SK-N-SH treated with all-trans-retinoic acid at 6 μM for 48 hours (cell line): ENCODE measurements at regions not wholly inside any gene's neighbourhood (a gene's known extent, or its start where the extent isn't known, plus 50 kb on each side); places are given as distances from the start of the nearest gene placed in this dataset.

Source experiments
- ATAC-seq: fragments of 200-7000 bp; cut with Tn5 transposase; 3 replicates; pipeline ENCODE4 v1.9.1; 2020; ENCODE audit warnings: mild to moderate bottlenecking, moderate library complexity
- BACH2 ChIP-seq: fragments of 250-450 bp; sonication (Bioruptor Pico); IDR thresholded peaks from 2 replicates; pipeline ENCODE4 v1.9.0; 2021; ENCODE audit warnings: mild to moderate bottlenecking, borderline replicate concordance
- CREB5 ChIP-seq: fragments of 250-450 bp; sonication (Bioruptor Pico); IDR thresholded peaks from 2 replicates; pipeline ENCODE4 v1.5.1; 2020; ENCODE audit warnings: low read depth, mild to moderate bottlenecking, moderate library complexity
- CSDC2 ChIP-seq: fragments of 250-450 bp; sonication (Bioruptor Pico); IDR thresholded peaks from 2 replicates; pipeline ENCODE4 v1.5.0; 2020; ENCODE audit warnings: mild to moderate bottlenecking, moderate library complexity
- CSRNP3 ChIP-seq: fragments of 250-450 bp; sonication (Bioruptor Pico); IDR thresholded peaks from 2 replicates; pipeline ENCODE4 v1.5.1; 2021; ENCODE audit warnings: mild to moderate bottlenecking, moderate library complexity
- ESRRG ChIP-seq: fragments of 250-450 bp; sonication (Bioruptor Pico); IDR thresholded peaks from 2 replicates; pipeline ENCODE4 v1.6.1; 2021; ENCODE audit warnings: mild to moderate bottlenecking
- GLIS3 ChIP-seq: fragments of 250-450 bp; sonication (Bioruptor Pico); IDR thresholded peaks from 2 replicates; pipeline ENCODE4 v1.5.0; 2020; ENCODE audit warnings: mild to moderate bottlenecking, moderate library complexity
- ISL1 ChIP-seq: fragments of 250-450 bp; sonication (Bioruptor Pico); IDR thresholded peaks from 2 replicates; pipeline ENCODE4 v2.1.2; 2022; ENCODE audit warnings: mild to moderate bottlenecking, moderate library complexity
- OSR1 ChIP-seq: fragments of 250-450 bp; sonication (Bioruptor Pico); IDR thresholded peaks from 2 replicates; pipeline ENCODE4 v1.8.0; 2022; ENCODE audit warnings: moderate library complexity, mild to moderate bottlenecking, inconsistent platforms
- POU6F1 ChIP-seq: fragments of 250-450 bp; sonication (Bioruptor Pico); IDR thresholded peaks from 2 replicates; pipeline ENCODE4 v1.8.0; 2021; ENCODE audit warnings: low read depth, mild to moderate bottlenecking, moderate library complexity, borderline replicate concordance
- PPARA ChIP-seq: fragments of 250-450 bp; sonication (Bioruptor Pico); IDR thresholded peaks from 2 replicates; pipeline ENCODE4 v1.5.0; 2020; ENCODE audit warnings: mild to moderate bottlenecking, borderline replicate concordance
- RARB ChIP-seq: fragments of 250-450 bp; sonication (Bioruptor Pico); IDR thresholded peaks from 2 replicates; pipeline ENCODE4 v1.8.0; 2021; ENCODE audit warnings: mild to moderate bottlenecking, moderate library complexity
- SNAI2 ChIP-seq: fragments of 250-450 bp; sonication (Bioruptor Pico); IDR thresholded peaks from 2 replicates; pipeline ENCODE4 v1.5.0; 2020; ENCODE audit warnings: mild to moderate bottlenecking, moderate library complexity
- TCF4 ChIP-seq: fragments of 250-450 bp; sonication (Bioruptor Pico); IDR thresholded peaks from 2 replicates; pipeline ENCODE4 v1.8.0; 2021; ENCODE audit warnings: mild to moderate bottlenecking, moderate library complexity, borderline replicate concordance
- TOX ChIP-seq: fragments of 250-450 bp; sonication (Bioruptor Pico); IDR thresholded peaks from 2 replicates; pipeline ENCODE4 v1.8.0; 2021; ENCODE audit warnings: mild to moderate bottlenecking, moderate library complexity, borderline replicate concordance
- ZFP3 ChIP-seq: fragments of 250-450 bp; sonication (Bioruptor Pico); IDR thresholded peaks from 2 replicates; pipeline ENCODE4 v1.5.0; 2020; ENCODE audit warnings: mild to moderate bottlenecking, moderate library complexity
- ZFP30 ChIP-seq: fragments of 450-650 bp; formaldehyde crosslinking; IDR thresholded peaks from 2 replicates; pipeline ENCODE4 v1.5.0; 2022; ENCODE audit warnings: mild to moderate bottlenecking, moderate library complexity
- ZNF565 ChIP-seq: fragments of 450-650 bp; formaldehyde crosslinking; conservative IDR thresholded peaks from 2 replicates; pipeline ENCODE4 v1.5.0; 2020; ENCODE audit warnings: low read depth, mild to moderate bottlenecking, moderate library complexity
- ZNF70 ChIP-seq: fragments of 450-650 bp; formaldehyde crosslinking; IDR thresholded peaks from 2 replicates; pipeline ENCODE4 v1.5.0; 2020; ENCODE audit warnings: mild to moderate bottlenecking, moderate library complexity
- ZNF8 ChIP-seq: fragments of 450-650 bp; formaldehyde crosslinking; IDR thresholded peaks from 2 replicates; pipeline ENCODE4 v1.5.0; 2020; ENCODE audit warnings: mild to moderate bottlenecking, moderate library complexity
- TF ChIP-seq, protein P1 (sequence below): fragments of 250-450 bp; sonication (Bioruptor Pico); IDR thresholded peaks from 2 replicates; pipeline ENCODE4 v1.5.0; 2020; ENCODE audit warnings: mild to moderate bottlenecking, moderate library complexity
- TF ChIP-seq, protein P2 (sequence below): fragments of 250-450 bp; sonication (Bioruptor Pico); IDR thresholded peaks from 2 replicates; pipeline ENCODE4 v1.8.0; 2020; ENCODE audit warnings: mild to moderate bottlenecking, moderate library complexity, borderline replicate concordance

GRCh38 chr2:128559533-128560515, 241.2 kb upstream of the HS6ST1 start:
- TF ChIP-seq, protein P1, sequence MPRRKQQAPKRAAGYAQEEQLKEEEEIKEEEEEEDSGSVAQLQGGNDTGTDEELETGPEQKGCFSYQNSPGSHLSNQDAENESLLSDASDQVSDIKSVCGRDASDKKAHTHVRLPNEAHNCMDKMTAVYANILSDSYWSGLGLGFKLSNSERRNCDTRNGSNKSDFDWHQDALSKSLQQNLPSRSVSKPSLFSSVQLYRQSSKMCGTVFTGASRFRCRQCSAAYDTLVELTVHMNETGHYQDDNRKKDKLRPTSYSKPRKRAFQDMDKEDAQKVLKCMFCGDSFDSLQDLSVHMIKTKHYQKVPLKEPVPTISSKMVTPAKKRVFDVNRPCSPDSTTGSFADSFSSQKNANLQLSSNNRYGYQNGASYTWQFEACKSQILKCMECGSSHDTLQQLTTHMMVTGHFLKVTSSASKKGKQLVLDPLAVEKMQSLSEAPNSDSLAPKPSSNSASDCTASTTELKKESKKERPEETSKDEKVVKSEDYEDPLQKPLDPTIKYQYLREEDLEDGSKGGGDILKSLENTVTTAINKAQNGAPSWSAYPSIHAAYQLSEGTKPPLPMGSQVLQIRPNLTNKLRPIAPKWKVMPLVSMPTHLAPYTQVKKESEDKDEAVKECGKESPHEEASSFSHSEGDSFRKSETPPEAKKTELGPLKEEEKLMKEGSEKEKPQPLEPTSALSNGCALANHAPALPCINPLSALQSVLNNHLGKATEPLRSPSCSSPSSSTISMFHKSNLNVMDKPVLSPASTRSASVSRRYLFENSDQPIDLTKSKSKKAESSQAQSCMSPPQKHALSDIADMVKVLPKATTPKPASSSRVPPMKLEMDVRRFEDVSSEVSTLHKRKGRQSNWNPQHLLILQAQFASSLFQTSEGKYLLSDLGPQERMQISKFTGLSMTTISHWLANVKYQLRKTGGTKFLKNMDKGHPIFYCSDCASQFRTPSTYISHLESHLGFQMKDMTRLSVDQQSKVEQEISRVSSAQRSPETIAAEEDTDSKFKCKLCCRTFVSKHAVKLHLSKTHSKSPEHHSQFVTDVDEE (CRISPR knock-in tag): no peak
- no peak for TF ChIP-seq CSDC2
- no peak for TF ChIP-seq OSR1 (CRISPR knock-in tag)
- no peak for TF ChIP-seq ISL1 (CRISPR knock-in tag)
- no peak for TF ChIP-seq ZNF565 (CRISPR knock-in tag)
- no peak for TF ChIP-seq ZNF8 (CRISPR knock-in tag)
- TF ChIP-seq BACH2 (CRISPR knock-in tag): no peak
- TF ChIP-seq ZFP30 (CRISPR knock-in tag): no peak
- TF ChIP-seq, protein P2, sequence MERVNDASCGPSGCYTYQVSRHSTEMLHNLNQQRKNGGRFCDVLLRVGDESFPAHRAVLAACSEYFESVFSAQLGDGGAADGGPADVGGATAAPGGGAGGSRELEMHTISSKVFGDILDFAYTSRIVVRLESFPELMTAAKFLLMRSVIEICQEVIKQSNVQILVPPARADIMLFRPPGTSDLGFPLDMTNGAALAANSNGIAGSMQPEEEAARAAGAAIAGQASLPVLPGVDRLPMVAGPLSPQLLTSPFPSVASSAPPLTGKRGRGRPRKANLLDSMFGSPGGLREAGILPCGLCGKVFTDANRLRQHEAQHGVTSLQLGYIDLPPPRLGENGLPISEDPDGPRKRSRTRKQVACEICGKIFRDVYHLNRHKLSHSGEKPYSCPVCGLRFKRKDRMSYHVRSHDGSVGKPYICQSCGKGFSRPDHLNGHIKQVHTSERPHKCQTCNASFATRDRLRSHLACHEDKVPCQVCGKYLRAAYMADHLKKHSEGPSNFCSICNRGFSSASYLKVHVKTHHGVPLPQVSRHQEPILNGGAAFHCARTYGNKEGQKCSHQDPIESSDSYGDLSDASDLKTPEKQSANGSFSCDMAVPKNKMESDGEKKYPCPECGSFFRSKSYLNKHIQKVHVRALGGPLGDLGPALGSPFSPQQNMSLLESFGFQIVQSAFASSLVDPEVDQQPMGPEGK (CRISPR knock-in tag): no peak
- no peak for TF ChIP-seq RARB (CRISPR knock-in tag)
- TF ChIP-seq ZFP3 (CRISPR knock-in tag): no peak
- no peak for TF ChIP-seq PPARA (CRISPR knock-in tag)
- ATAC-seq: no peak

DNA sequence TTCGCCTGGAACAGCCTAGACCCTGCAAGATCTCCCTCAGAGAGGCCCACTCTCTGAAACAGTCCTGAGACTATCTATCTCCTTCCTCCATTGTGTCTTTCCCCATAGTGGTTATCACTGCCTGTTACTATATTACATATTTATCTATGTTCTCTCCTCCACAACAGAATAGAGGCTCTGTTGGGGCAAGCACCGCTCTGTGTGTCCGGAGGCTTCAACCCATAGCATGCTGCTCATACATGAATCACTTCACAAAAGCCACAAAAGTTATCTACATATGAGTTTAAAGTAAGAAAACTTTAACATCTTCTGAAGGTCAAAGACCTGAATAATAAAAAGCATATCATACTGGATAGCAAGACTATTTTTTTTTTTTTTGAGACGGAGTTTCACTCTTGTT, 242.1 kb upstream of the HS6ST1 start:
- no peak for TF ChIP-seq POU6F1 (CRISPR knock-in tag)
- no peak for TF ChIP-seq GLIS3
- no peak for TF ChIP-seq ZNF70 (CRISPR knock-in tag)
- no peak for TF ChIP-seq ZFP30 (CRISPR knock-in tag)
- no peak for TF ChIP-seq CSRNP3 (CRISPR knock-in tag)
- TF ChIP-seq ESRRG (CRISPR knock-in tag): no peak
- TF ChIP-seq TOX: no peak
- no peak for TF ChIP-seq ZNF8 (CRISPR knock-in tag)
- TF ChIP-seq TCF4: no peak
- TF ChIP-seq, protein P1 (CRISPR knock-in tag): no peak
- TF ChIP-seq CSDC2: no peak
- TF ChIP-seq, protein P2 (CRISPR knock-in tag): no peak
- TF ChIP-seq CREB5 (CRISPR knock-in tag): no peak
- TF ChIP-seq ZNF565 (CRISPR knock-in tag): no peak
- TF ChIP-seq PPARA (CRISPR knock-in tag): no peak
- no peak for TF ChIP-seq SNAI2 (CRISPR knock-in tag)
- no peak for TF ChIP-seq ISL1 (CRISPR knock-in tag)
- TF ChIP-seq ZFP3 (CRISPR knock-in tag): no peak
- no peak for ATAC-seq
